GM12891 (cell line): ENCODE measurements at regions not wholly inside any gene's neighbourhood (a gene's known extent, or its start where the extent isn't known, plus 50 kb on each side); places are given as distances from the start of the nearest gene placed in this dataset.

Experiments
- PAX5 ChIP-seq: IDR thresholded peaks from 2 replicates; pipeline ENCODE4 v1.6.1; 2011; ENCODE audit warnings: low read length, moderate library complexity, mild to moderate bottlenecking; ENCODE audit not compliant: insufficient read depth, severe bottlenecking
- POLR2A ChIP-seq: IDR thresholded peaks from 2 replicates; pipeline ENCODE4 v1.6.1; 2011; ENCODE audit warnings: low read depth, low read length, control low read depth
- POLR2AphosphoS5 ChIP-seq: IDR thresholded peaks from 2 replicates; pipeline ENCODE4 v1.6.1; 2011; ENCODE audit warnings: low read depth, low read length, control low read depth
- POU2F2 ChIP-seq: IDR thresholded peaks from 2 replicates; pipeline ENCODE4 v1.6.1; 2011; ENCODE audit warnings: low read depth, mild to moderate bottlenecking, control low read depth, low read length, moderate library complexity
- SPI1 ChIP-seq: IDR thresholded peaks from 2 replicates; pipeline ENCODE4 v1.6.1; 2011; ENCODE audit warnings: low read depth, low read length, control low read depth
- TAF1 ChIP-seq: IDR thresholded peaks from 2 replicates; pipeline ENCODE4 v1.6.1; 2011; ENCODE audit warnings: low read depth, low read length, control low read depth

DNA sequence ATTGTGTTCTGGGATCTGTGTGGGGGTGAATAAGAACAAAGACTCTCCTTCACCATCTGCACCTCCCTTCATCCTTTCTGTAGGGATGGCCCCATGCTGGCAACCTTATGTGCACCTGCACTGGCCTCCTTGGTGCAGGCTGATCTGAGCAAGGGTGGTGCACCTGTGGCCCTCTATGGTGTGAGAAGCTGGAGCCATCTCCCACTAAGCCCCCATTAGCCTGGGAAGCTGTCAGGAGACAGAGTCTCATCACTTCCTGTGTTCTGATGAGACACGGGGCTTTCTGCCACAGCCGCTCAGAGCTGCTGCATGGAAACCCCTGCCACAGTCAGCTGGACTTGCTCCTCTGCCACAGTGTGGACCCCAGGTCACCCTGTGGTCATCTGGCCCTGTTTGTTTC, 565.3 kb upstream of the SALL3 start:
- TF ChIP-seq POLR2A (no peak), POLR2AphosphoS5 (no peak), TAF1 (no peak), SPI1 (no peak), POU2F2 (no peak), PAX5 (no peak)
